GM10248 (cell line): ENCODE measurements at regions not wholly inside any gene's neighbourhood (a gene's known extent, or its start where the extent isn't known, plus 50 kb on each side); places are given as distances from the start of the nearest gene placed in this dataset.

Experiments used
- CTCF ChIA-PET: fragments of 300-600 bp; sonication (Branson Sonifier 250); formaldehyde crosslinking; extraction: SDS; loops from one replicate; lab custom pipeline; 2021; ENCODE audit warnings: antibody characterized with exemption; lab: Yijun Ruan, JAX
- POLR2A ChIA-PET: fragments of 350-650 bp; sonication (Branson Sonifier 250); formaldehyde crosslinking; extraction: SDS; loops from one replicate; lab custom pipeline; 2020; ENCODE audit warnings: antibody characterized with exemption; lab: Yijun Ruan, JAX
- DNase-seq: peaks from one replicate; pipeline ENCODE4 v3.0.0; 2012; ENCODE audit errors: extremely low spot score
- CTCF ChIP-seq: IDR thresholded peaks from 2 replicates; pipeline ENCODE4 v1.5.1; 2012; ENCODE audit warnings: mild to moderate bottlenecking, low read depth; ENCODE audit errors: extremely low read depth, missing control alignments, control extremely low read depth

- POLR2A ChIA-PET, result no interaction called here
- TF ChIP-seq CTCF, result no peak
- CTCF ChIA-PET, result no interaction called here
- DNase-seq, result no peak
Measured at GRCh38 chr3:106590216-106590615, 721.4 kb upstream of the CBLB start.

GRCh38 chr3:106593381-106593780 is 724.6 kb upstream of the CBLB start:
- CTCF ChIA-PET, result interaction anchor here (1.5 to 4.4 kb wide), 2 partner anchors 9 to 15 kb away, joined by 4 to 16 read pairs; no protein-coding TSS in a partner anchor
- no peak for TF ChIP-seq CTCF
- POLR2A ChIA-PET, result interaction anchor here (0.5 kb wide), 1 partner anchor 320 kb away, joined by 3 read pairs; no protein-coding TSS in a partner anchor

GRCh38 chr3:106609666-106610301 is 741.0 kb upstream of the CBLB start:
- POLR2A ChIA-PET, result no interaction called here

More at GRCh38 chr3:106593381-106593780, 724.6 kb upstream of the CBLB start:
- DNase-seq, result no peak

GRCh38 chr3:106610362-106610959 is 741.6 kb upstream of the CBLB start:
- no peak for DNase-seq
- no peak for TF ChIP-seq CTCF
- ChIA-PET CTCF (interaction anchor here (0.6 to 3.4 kb wide), 29 partner anchors 8 to 1235 kb away, joined by 3 to 16 read pairs (median 3); no protein-coding TSS in a partner anchor), POLR2A (no interaction called here)

More at GRCh38 chr3:106609666-106610301, 741.0 kb upstream of the CBLB start:
- peak; percentile 27 for DNase-seq
- CTCF ChIA-PET, result interaction anchor here (0.6 to 3.4 kb wide), 45 partner anchors 9 to 1241 kb away, joined by 3 to 16 read pairs (median 3); no protein-coding TSS in a partner anchor
- TF ChIP-seq CTCF, result peak; percentile 78

GRCh38 chr3:106611116-106611515 is 742.3 kb upstream of the CBLB start:
- POLR2A ChIA-PET, result no interaction called here
- CTCF ChIA-PET, result interaction anchor here (1.5 kb wide), 1 partner anchor 40 kb away, joined by 3 read pairs; no protein-coding TSS in a partner anchor
- no peak for DNase-seq
- TF ChIP-seq CTCF, result no peak

- no peak for DNase-seq
- ChIA-PET CTCF (no interaction called here), POLR2A (no interaction called here)
- TF ChIP-seq CTCF, result no peak
Measured at GRCh38 chr3:106611841-106612240, 743.0 kb upstream of the CBLB start.
